Loucy (cell line): ENCODE measurements at regions not wholly inside any gene's neighbourhood (a gene's known extent, or its start where the extent isn't known, plus 50 kb on each side); places are given as distances from the start of the nearest gene placed in this dataset.

Experiments used
- EZH2phosphoT487 ChIP-seq: fragments of 200-600 bp; IDR thresholded peaks from 2 replicates; pipeline ENCODE4 v1.6.1; 2018; ENCODE audit warnings: antibody characterized with exemption, mild to moderate bottlenecking, moderate library complexity, borderline replicate concordance
- TF ChIP-seq, protein P1 (sequence below): fragments of 200-600 bp; sonication (generic); conservative IDR thresholded peaks from 2 replicates; pipeline ENCODE4 v1.5.1; 2014; ENCODE audit warnings: mild to moderate bottlenecking, antibody characterized with exemption, low read length

GRCh38 chr11:43072096-43072495, 239.7 kb upstream of the API5 start:
- TF ChIP-seq, protein P1, sequence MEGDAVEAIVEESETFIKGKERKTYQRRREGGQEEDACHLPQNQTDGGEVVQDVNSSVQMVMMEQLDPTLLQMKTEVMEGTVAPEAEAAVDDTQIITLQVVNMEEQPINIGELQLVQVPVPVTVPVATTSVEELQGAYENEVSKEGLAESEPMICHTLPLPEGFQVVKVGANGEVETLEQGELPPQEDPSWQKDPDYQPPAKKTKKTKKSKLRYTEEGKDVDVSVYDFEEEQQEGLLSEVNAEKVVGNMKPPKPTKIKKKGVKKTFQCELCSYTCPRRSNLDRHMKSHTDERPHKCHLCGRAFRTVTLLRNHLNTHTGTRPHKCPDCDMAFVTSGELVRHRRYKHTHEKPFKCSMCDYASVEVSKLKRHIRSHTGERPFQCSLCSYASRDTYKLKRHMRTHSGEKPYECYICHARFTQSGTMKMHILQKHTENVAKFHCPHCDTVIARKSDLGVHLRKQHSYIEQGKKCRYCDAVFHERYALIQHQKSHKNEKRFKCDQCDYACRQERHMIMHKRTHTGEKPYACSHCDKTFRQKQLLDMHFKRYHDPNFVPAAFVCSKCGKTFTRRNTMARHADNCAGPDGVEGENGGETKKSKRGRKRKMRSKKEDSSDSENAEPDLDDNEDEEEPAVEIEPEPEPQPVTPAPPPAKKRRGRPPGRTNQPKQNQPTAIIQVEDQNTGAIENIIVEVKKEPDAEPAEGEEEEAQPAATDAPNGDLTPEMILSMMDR, result no peak
- TF ChIP-seq EZH2phosphoT487, result no peak
